Testis (tissue), 2 donors: ENCODE measurements at regions not wholly inside any gene's neighbourhood (a gene's known extent, or its start where the extent isn't known, plus 50 kb on each side); places are given as distances from the start of the nearest gene placed in this dataset.

ENCODE experiments used
- DNase-seq: peaks from one replicate; pipeline ENCODE4 v3.0.0-alpha.2; 2019
- H3K27ac ChIP-seq, 2 donors: fragments of 200-600 bp; sonication (generic); one replicate each; pipeline ENCODE4 v1.5.1; 2019
- H3K27me3 ChIP-seq: fragments of 200-600 bp; sonication (generic); one replicate; pipeline ENCODE4 v1.5.1; 2019
- H3K36me3 ChIP-seq: fragments of 200-600 bp; sonication (generic); one replicate; pipeline ENCODE4 v1.5.1; 2017; ENCODE audit warnings: low read depth; ENCODE audit errors: missing control alignments
- H3K4me1 ChIP-seq: fragments of 200-600 bp; sonication (generic); one replicate; pipeline ENCODE4 v1.5.1; 2019
- H3K4me3 ChIP-seq, 2 donors: fragments of 200-600 bp; sonication (generic); one replicate each; pipeline ENCODE4 v1.5.1; 2017 to 2019
- H3K9me3 ChIP-seq: fragments of 200-600 bp; sonication (generic); one replicate; pipeline ENCODE4 v1.5.1; 2017
- POLR2A ChIP-seq: fragments of 450-650 bp; IDR thresholded peaks from one replicate; pipeline ENCODE4 v1.6.1; 2017; ENCODE audit warnings: antibody characterized with exemption, mild to moderate bottlenecking, moderate library complexity
- WGBS, 2 donors: methylation state at CpG; one replicate each; pipeline ENCODE4 v1.1.5; 2018; 5-methylcytosine and 5-hydroxymethylcytosine counted together
- intact Hi-C: fragments of 100-400 bp; cut with DNase I; formaldehyde crosslinking; loops from one replicate; pipeline ENCODE4 v1.15.1; 2023; ENCODE audit warnings: low total_unique reads
- TF ChIP-seq, protein P1 (sequence below), 3 experiments: fragments of 450-650 bp in 2 of 3; fragments of 200-600 bp in 1 of 3; sonication (generic) in 1 of 3; IDR thresholded peaks; one replicate each; pipeline ENCODE4 v1.5.1; 2016 to 2019; ENCODE audit warnings: antibody characterized with exemption in 3 of 3, mild to moderate bottlenecking in 2 of 3, moderate library complexity in 1 of 3

DNA sequence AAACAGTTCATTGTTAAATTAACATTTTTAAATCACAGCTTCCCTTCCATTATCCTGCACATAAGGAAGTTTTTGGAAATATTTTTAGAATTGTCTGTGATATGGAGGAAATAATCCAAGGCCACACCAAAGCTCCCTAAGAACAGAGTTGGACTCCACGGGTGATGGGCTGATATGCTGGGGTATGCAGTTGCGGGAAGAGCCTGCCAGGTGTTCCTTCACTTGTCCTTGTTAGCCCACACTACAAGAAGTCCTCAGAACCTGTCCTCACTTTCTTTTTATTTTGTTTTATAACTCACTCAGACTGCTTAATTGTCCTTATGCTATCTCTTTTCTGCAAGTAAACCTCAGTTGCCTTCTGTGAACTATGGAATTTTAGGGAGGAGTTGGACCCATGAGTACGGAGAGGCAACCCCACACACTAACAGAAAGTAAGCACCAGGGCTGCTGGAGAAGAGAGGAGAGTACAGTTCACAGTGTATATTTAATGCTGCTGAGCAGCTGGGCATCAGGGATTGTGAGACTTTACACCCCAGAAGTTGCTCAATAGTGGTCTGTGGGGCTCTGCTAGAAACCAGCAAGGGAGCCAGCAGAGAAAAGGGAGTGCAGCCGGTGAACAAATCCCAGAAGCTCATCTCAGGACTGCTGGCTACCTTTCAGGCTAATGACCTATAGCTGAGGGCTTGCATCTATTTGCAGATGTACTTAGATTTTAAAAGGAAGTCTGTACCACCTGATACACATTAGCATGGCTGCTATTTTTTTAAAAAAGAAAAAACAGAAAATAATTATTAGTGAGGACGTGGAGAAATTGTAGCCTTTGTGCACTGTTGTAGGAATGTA is 64.6 kb upstream of the FOXN2 start:
- Histone ChIP-seq H3K27ac (no peak overlapping the region), H3K4me3 (no peak overlapping the region), H3K27me3 (no peaks in the 10 kb centered on the region), H3K4me1 (peaks cover 12% of the 10 kb centered on the region), H3K9me3 (no peaks in the 10 kb centered on the region), H3K36me3 (no peaks in the 10 kb centered on the region)
- no peak for TF ChIP-seq POLR2A
- TF ChIP-seq, protein P1, sequence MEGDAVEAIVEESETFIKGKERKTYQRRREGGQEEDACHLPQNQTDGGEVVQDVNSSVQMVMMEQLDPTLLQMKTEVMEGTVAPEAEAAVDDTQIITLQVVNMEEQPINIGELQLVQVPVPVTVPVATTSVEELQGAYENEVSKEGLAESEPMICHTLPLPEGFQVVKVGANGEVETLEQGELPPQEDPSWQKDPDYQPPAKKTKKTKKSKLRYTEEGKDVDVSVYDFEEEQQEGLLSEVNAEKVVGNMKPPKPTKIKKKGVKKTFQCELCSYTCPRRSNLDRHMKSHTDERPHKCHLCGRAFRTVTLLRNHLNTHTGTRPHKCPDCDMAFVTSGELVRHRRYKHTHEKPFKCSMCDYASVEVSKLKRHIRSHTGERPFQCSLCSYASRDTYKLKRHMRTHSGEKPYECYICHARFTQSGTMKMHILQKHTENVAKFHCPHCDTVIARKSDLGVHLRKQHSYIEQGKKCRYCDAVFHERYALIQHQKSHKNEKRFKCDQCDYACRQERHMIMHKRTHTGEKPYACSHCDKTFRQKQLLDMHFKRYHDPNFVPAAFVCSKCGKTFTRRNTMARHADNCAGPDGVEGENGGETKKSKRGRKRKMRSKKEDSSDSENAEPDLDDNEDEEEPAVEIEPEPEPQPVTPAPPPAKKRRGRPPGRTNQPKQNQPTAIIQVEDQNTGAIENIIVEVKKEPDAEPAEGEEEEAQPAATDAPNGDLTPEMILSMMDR (IDR thresholded peaks at IDR 0.05) = no peak
- no peak for DNase-seq
- 37 to 49% methylated on average over 5 of the region's 5 CpGs for WGBS, 2 donors
- intact Hi-C loops = no loop called here

DNA sequence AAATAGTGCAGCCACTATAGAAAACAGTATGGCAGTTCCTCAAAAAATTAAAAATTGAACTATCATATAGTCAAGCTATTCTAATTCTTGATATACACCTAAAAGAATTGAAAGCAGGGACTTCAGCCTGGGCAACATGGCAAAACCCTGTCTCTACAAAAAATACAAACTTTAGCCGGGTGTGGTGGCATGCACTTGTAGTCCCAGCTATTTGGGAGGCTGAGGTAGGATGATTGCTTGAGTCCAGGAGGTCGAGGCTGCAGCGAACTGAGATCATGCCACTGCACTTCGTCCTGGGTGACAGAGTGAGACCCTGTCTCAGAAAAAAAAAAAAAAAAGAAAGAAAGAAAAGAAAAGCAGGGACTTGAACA is 64.0 kb upstream of the FOXN2 start:
- WGBS, 2 donors = 80 to 92% methylated on average over 4 of the region's 4 CpGs
- H3K4me3 ChIP-seq = no peak overlapping the region
- H3K36me3 ChIP-seq = no peaks in the 10 kb centered on the region
- DNase-seq = no peak
- intact Hi-C loops = no loop called here
- no peak overlapping the region for H3K27ac ChIP-seq
- H3K4me1 ChIP-seq = peaks cover 12% of the 10 kb centered on the region
- no peaks in the 10 kb centered on the region for H3K27me3 ChIP-seq
- H3K9me3 ChIP-seq = no peaks in the 10 kb centered on the region
- TF ChIP-seq, protein P1 (IDR thresholded peaks at IDR 0.05) = no peak
- TF ChIP-seq POLR2A = no peak

DNA sequence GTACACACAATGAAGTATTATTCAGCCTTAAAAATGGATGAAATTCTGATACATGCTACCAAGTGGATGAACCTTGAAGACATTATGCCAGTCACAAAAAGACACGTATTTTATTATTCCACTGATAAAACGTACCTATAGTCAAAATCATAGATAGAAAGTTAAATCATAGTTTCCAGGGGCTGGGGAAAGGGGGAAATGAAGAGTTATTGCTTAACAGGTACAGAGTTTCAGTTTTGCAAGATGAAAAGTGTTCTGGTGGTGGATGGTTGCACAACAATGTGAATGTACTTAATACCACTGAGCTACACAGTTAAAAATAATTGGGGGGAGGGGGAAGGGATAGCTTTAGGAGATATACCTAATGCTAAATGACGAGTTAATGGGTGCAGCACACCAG is 63.5 kb upstream of the FOXN2 start:
- 77 to 83% methylated on average over 3 of the region's 3 CpGs for WGBS, 2 donors
- H3K4me3 ChIP-seq = no peak overlapping the region
- TF ChIP-seq, protein P1 (IDR thresholded peaks at IDR 0.05) = no peak
- TF ChIP-seq POLR2A = no peak
- H3K27ac ChIP-seq = no peak overlapping the region
- no peak for DNase-seq
- H3K36me3 ChIP-seq = no peaks in the 10 kb centered on the region
- no peaks in the 10 kb centered on the region for H3K9me3 ChIP-seq
- no peaks in the 10 kb centered on the region for H3K27me3 ChIP-seq
- intact Hi-C loops = no loop called here
- peaks cover 12% of the 10 kb centered on the region for H3K4me1 ChIP-seq

GRCh38 chr2:48251437-48252148 is 62.9 kb upstream of the FOXN2 start:
- H3K4me1 ChIP-seq = peaks cover 12% of the 10 kb centered on the region
- WGBS, 2 donors = 60 to 74% methylated on average over 3 of the region's 3 CpGs
- intact Hi-C loops = no loop called here
- no peak for DNase-seq
- no peaks in the 10 kb centered on the region for H3K27me3 ChIP-seq
- TF ChIP-seq POLR2A = no peak
- TF ChIP-seq, protein P1 (IDR thresholded peaks at IDR 0.05) = no peak
- no peak overlapping the region for H3K4me3 ChIP-seq
- H3K9me3 ChIP-seq = no peaks in the 10 kb centered on the region
- H3K36me3 ChIP-seq = no peaks in the 10 kb centered on the region
- H3K27ac ChIP-seq = no peak overlapping the region
